ENCODE measurements at regions not wholly inside any gene's neighbourhood (a gene's known extent, or its start where the extent isn't known, plus 50 kb on each side); places are given as distances from the start of the nearest gene placed in this dataset.
"Not testable (repeated sequence)": the region's sequence is repeated elsewhere in the genome, so short reads cannot be mapped to it uniquely, and the experiment has no call there.

- Histone ChIP-seq H3K27me3 (ENCODE audit: insufficient read depth) (no peaks in the 10 kb centered on the region), H3K4me2 (no peak overlapping the region), H3K9ac (no peak overlapping the region), H2AFZ (ENCODE audit: low read depth) (peak overlapping the region; percentile 38; the same call in 1 of the 2 replicates), H3K4me1 (ENCODE audit: control insufficient read depth in 1 of 2, insufficient read depth in 2 of 2, low read depth in 1 of 2, low read length in 1 of 2) (no peaks in the 10 kb centered on the region), H3K36me3 (replicated peaks in 1 of 2; ENCODE audit: control insufficient read depth in 1 of 2, insufficient read depth in 2 of 2, low read length in 1 of 2) (no peaks in the 10 kb centered on the region), H3K9me2 (no peaks in the 10 kb centered on the region), H3K9me3 (no peaks in the 10 kb centered on the region), H3K79me2 (ENCODE audit: insufficient read depth) (no peaks in the 10 kb centered on the region), H3F3A (replicated peaks; ENCODE audit: insufficient read depth) (no peaks in the 10 kb centered on the region), H3K4me3 (ENCODE audit: low read depth in 2 of 2, low read length in 1 of 2) (no peak overlapping the region), H3K27ac (ENCODE audit: low read depth in 2 of 2, low read length in 1 of 2) (peak overlapping the region in 1 of 2 experiments; percentile 2; a peak in 1 of 4 replicates), H4K20me1 (ENCODE audit: insufficient read depth) (no peaks in the 10 kb centered on the region)
- ChIA-PET CTCF (no interaction called here), POLR2A (no interaction called here)
- no peak for TF ChIP-seq RFX5 (IDR thresholded peaks at IDR 0.05; ENCODE audit: low read length)
- no peak for TF ChIP-seq FOSL2 (IDR thresholded peaks at IDR 0.05; ENCODE audit: borderline replicate concordance, low read depth)
- no peak for TF ChIP-seq SMC3 (IDR thresholded peaks at IDR 0.05; ENCODE audit: low read depth, low read length)
- no peak for TF ChIP-seq MXI1 (IDR thresholded peaks at IDR 0.05; ENCODE audit: low read depth, low read length)
- no peak for TF ChIP-seq SIN3A (IDR thresholded peaks at IDR 0.05; ENCODE audit: borderline replicate concordance, low read depth, low read length)
- TF ChIP-seq GABPA (IDR thresholded peaks at IDR 0.05; ENCODE audit: low read depth), result no peak
- no peak for TF ChIP-seq POLR2AphosphoS5 (IDR thresholded peaks at IDR 0.05; ENCODE audit: low read depth, low read length)
- TF ChIP-seq CHD2 (IDR thresholded peaks at IDR 0.05; ENCODE audit: low read length, partially characterized antibody), result no peak
- no peak for TF ChIP-seq MAX (IDR thresholded peaks at IDR 0.05; ENCODE audit: low read depth)
- TF ChIP-seq FOXM1 (IDR thresholded peaks at IDR 0.05; ENCODE audit: low read depth), result no peak
- TF ChIP-seq MEF2A (IDR thresholded peaks at IDR 0.05; ENCODE audit: borderline replicate concordance, low read depth), result no peak
- TF ChIP-seq GATA2 (CRISPR knock-in tag; IDR thresholded peaks at IDR 0.05), result no peak
- no peak for TF ChIP-seq NFIC (IDR thresholded peaks at IDR 0.05; ENCODE audit: borderline replicate concordance)
- DNase-seq, result no peak
- 34% methylated on average over 2 of the region's 2 CpGs for WGBS (ENCODE audit: low lambda C conversion rate)
Observed at GRCh38 chr7:124246262-124246863, 213.5 kb upstream of the TMEM229A start.

- H3K9me2 ChIP-seq; CTCF ChIA-PET; H3K9ac ChIP-seq; H3K4me3 ChIP-seq (ENCODE audit: low read depth in 2 of 2, low read length in 1 of 2); H3K27me3 ChIP-seq (ENCODE audit: insufficient read depth); H3K36me3 ChIP-seq (replicated peaks in 1 of 2; ENCODE audit: control insufficient read depth in 1 of 2, insufficient read depth in 2 of 2, low read length in 1 of 2); H3K27ac ChIP-seq (ENCODE audit: low read depth in 2 of 2, low read length in 1 of 2); H3K4me1 ChIP-seq (ENCODE audit: control insufficient read depth in 1 of 2, insufficient read depth in 2 of 2, low read depth in 1 of 2, low read length in 1 of 2); H3K79me2 ChIP-seq (ENCODE audit: insufficient read depth); H3F3A ChIP-seq (replicated peaks; ENCODE audit: insufficient read depth); H3K4me2 ChIP-seq; H4K20me1 ChIP-seq (ENCODE audit: insufficient read depth); DNase-seq; H2AFZ ChIP-seq (ENCODE audit: low read depth); POLR2A ChIA-PET; H3K9me3 ChIP-seq: not testable (repeated sequence)
Observed at GRCh38 chr7:124244469-124244868, 211.6 kb upstream of the TMEM229A start.

DNA sequence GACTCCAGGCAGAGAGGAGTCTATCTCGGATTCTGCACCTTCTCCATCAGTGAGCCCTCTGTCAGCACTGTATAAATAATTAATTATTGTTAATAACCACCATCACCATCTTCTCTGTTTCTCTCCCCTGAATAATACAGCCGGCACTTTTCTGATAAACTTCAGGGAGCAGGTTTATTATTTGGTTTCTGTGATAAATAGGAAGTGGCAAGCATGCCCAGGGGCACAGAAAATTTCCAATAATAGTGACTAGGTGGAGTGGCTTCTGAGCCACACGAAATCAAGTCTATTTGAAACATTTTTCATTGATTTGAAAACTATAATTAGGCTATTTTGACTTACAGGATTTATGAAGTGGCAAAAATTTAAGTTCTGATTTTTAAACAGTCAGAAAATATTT lies 186.8 kb upstream of the TMEM229A start:
- Histone ChIP-seq H3K9ac (no peak overlapping the region), H3K4me1 (ENCODE audit: control insufficient read depth in 1 of 2, insufficient read depth in 2 of 2, low read depth in 1 of 2, low read length in 1 of 2) (no peaks in the 10 kb centered on the region; a peak in 1 of 4 replicates), H2AFZ (ENCODE audit: low read depth) (no peak overlapping the region), H3K79me2 (ENCODE audit: insufficient read depth) (no peaks in the 10 kb centered on the region), H3K27me3 (ENCODE audit: insufficient read depth) (no peaks in the 10 kb centered on the region), H3K9me2 (no peaks in the 10 kb centered on the region), H3F3A (replicated peaks; ENCODE audit: insufficient read depth) (no peaks in the 10 kb centered on the region), H3K4me3 (ENCODE audit: low read depth in 2 of 2, low read length in 1 of 2) (no peak overlapping the region), H3K27ac (ENCODE audit: low read depth in 2 of 2, low read length in 1 of 2) (no peak overlapping the region), H4K20me1 (ENCODE audit: insufficient read depth) (no peaks in the 10 kb centered on the region), H3K36me3 (replicated peaks in 1 of 2; ENCODE audit: control insufficient read depth in 1 of 2, insufficient read depth in 2 of 2, low read length in 1 of 2) (no peaks in the 10 kb centered on the region), H3K9me3 (no peaks in the 10 kb centered on the region), H3K4me2 (no peak overlapping the region)
- 19% methylated on average over 3 of the region's 3 CpGs for WGBS (ENCODE audit: low lambda C conversion rate)
- DNase-seq, result no peak
- CTCF ChIA-PET, result interaction anchor here (0.7 kb wide), 1 partner anchor 508 kb away, joined by 3 read pairs; no protein-coding TSS in a partner anchor
- POLR2A ChIA-PET, result no interaction called here
- no peak for TF ChIP-seq EP300 (IDR thresholded peaks at IDR 0.05; ENCODE audit: borderline replicate concordance in 1 of 2, low read depth in 1 of 2, low read length in 1 of 2)
- TF ChIP-seq ELF1 (IDR thresholded peaks at IDR 0.05), result no peak
- TF ChIP-seq EZH2phosphoT487 (IDR thresholded peaks at IDR 0.05; ENCODE audit: borderline replicate concordance, low read depth), result no peak
- no peak for TF ChIP-seq USF1 (IDR thresholded peaks at IDR 0.05; ENCODE audit: borderline replicate concordance, low read depth)
- no peak for TF ChIP-seq SMC3 (IDR thresholded peaks at IDR 0.05; ENCODE audit: low read depth, low read length)
- TF ChIP-seq MAX (IDR thresholded peaks at IDR 0.05; ENCODE audit: low read depth), result no peak
- no peak for TF ChIP-seq RXRA (IDR thresholded peaks at IDR 0.05; ENCODE audit: borderline replicate concordance, low read depth)
- no peak for TF ChIP-seq RAD21 (IDR thresholded peaks at IDR 0.05; ENCODE audit: low read length)
- no peak for TF ChIP-seq TEAD4 (IDR thresholded peaks at IDR 0.05; ENCODE audit: borderline replicate concordance, insufficient read depth)
- no peak for TF ChIP-seq NFIC (IDR thresholded peaks at IDR 0.05; ENCODE audit: borderline replicate concordance)
- no peak for TF ChIP-seq MXI1 (IDR thresholded peaks at IDR 0.05; ENCODE audit: low read depth, low read length)
- no peak for TF ChIP-seq MEF2A (IDR thresholded peaks at IDR 0.05; ENCODE audit: borderline replicate concordance, low read depth)
- TF ChIP-seq FOXM1 (IDR thresholded peaks at IDR 0.05; ENCODE audit: low read depth), result no peak

All from SK-N-SH (cell line).